AG04449 (cell line): ENCODE measurements at regions not wholly inside any gene's neighbourhood (a gene's known extent, or its start where the extent isn't known, plus 50 kb on each side); places are given as distances from the start of the nearest gene placed in this dataset.
"Not testable (repeated sequence)": the region's sequence is repeated elsewhere in the genome, so short reads cannot be mapped to it uniquely, and the experiment has no call there.

Source experiments
- CTCF ChIA-PET: fragments of 350-600 bp; formaldehyde crosslinking; extraction: SDS; loops from one replicate; lab custom pipeline; 2021; ENCODE audit warnings: antibody characterized with exemption; lab: Yijun Ruan, JAX
- POLR2A ChIA-PET: fragments of 400-600, 350-600 bp; formaldehyde crosslinking; extraction: SDS; loops from one replicate; lab custom pipeline; 2020; ENCODE audit warnings: antibody characterized with exemption, inconsistent platforms; lab: Yijun Ruan, JAX
- DNase-seq: peaks from one replicate; pipeline ENCODE4 v3.0.0-alpha.2; 2010; ENCODE audit warnings: low read depth, low spot score
- H3K4me3 ChIP-seq: 2 replicates; pipeline ENCODE4 v1.5.1; 2011; ENCODE audit warnings: low read depth, mild to moderate bottlenecking, control low read depth, low read length
- TF ChIP-seq, protein P1 (sequence below): IDR thresholded peaks from one replicate; pipeline ENCODE4 v1.5.1; 2011; ENCODE audit warnings: mild to moderate bottlenecking, moderate library complexity, low read length, control low read depth, inconsistent platforms; ENCODE audit not compliant: insufficient read depth; ENCODE audit errors: missing control alignments

DNA sequence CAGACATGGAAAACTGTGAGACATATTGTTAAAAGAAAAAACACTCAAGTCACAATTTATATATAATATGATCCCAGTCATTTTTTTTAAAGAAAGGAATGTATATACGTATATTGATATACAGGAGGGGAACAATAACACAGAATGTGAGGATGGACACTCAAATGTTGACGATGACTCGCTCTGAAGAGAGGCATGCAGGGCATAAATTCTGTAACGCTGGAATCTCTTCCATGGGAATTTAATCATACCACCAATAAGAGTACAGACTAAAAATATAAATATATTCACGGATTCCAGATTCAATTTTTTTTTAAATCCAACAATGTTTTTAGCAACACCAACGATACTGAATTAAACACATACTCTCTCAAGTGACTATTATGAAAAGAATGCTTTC lies 106.9 kb upstream of the CCDC28A start:
- POLR2A ChIA-PET: no interaction called here
- H3K4me3 ChIP-seq: no peak overlapping the region
- DNase-seq: peak; percentile 40
- TF ChIP-seq, protein P1, sequence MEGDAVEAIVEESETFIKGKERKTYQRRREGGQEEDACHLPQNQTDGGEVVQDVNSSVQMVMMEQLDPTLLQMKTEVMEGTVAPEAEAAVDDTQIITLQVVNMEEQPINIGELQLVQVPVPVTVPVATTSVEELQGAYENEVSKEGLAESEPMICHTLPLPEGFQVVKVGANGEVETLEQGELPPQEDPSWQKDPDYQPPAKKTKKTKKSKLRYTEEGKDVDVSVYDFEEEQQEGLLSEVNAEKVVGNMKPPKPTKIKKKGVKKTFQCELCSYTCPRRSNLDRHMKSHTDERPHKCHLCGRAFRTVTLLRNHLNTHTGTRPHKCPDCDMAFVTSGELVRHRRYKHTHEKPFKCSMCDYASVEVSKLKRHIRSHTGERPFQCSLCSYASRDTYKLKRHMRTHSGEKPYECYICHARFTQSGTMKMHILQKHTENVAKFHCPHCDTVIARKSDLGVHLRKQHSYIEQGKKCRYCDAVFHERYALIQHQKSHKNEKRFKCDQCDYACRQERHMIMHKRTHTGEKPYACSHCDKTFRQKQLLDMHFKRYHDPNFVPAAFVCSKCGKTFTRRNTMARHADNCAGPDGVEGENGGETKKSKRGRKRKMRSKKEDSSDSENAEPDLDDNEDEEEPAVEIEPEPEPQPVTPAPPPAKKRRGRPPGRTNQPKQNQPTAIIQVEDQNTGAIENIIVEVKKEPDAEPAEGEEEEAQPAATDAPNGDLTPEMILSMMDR: no peak
- CTCF ChIA-PET: interaction anchor here (1.6 to 1.7 kb wide), 2 partner anchors 25 to 76 kb away, joined by 4 to 6 read pairs; no protein-coding TSS in a partner anchor

DNA sequence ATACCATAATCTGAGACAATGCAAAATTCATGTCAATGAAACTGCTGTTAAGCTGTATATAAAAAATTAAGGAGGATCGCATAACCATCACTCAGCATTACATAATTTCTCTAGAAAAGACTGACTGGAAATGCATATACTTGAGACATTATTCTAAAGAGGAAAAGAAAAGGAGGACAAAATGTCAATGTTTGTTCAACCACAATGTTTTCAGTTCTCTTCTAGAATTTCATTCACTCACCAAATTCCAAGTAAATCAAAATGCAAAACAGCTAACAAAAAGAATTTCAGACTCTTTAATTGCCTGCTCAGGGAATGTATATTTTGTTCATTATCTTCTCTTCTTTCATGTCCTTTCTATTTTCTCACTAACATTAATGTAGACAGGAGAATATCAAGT lies 106.2 kb upstream of the CCDC28A start:
- TF ChIP-seq, protein P1: no peak
- no peak for DNase-seq
- ChIA-PET CTCF (interaction anchor here (1.6 to 1.7 kb wide), 2 partner anchors 24 to 77 kb away, joined by 4 to 6 read pairs; no protein-coding TSS in a partner anchor), POLR2A (no interaction called here)
- H3K4me3 ChIP-seq: no peak overlapping the region

DNA sequence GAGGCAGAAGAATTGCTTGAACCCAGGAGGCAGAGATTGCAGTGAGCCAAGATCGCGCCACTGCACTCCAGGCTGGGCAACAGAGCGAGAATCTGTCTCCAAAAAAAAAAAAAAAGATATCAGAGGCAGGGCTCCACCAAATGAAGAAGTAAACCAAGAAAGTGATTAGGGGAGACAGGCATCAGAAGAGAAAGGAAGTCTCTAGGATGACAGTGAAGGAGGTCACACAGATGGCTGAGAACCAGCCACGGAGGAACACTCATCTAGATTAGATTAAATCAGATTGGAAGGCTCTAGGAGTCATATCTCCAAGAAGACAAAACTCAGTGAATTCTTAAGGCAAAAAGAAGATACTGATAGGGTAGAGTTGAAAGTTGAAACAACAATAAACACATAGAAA lies 102.2 kb upstream of the CCDC28A start:
- POLR2A ChIA-PET: no interaction called here
- no peak for DNase-seq
- TF ChIP-seq, protein P1: no peak
- CTCF ChIA-PET: interaction anchor here (4.8 kb wide), 1 partner anchor 21 kb away, joined by 27 read pairs; no protein-coding TSS in a partner anchor
- H3K4me3 ChIP-seq: no peak overlapping the region

DNA sequence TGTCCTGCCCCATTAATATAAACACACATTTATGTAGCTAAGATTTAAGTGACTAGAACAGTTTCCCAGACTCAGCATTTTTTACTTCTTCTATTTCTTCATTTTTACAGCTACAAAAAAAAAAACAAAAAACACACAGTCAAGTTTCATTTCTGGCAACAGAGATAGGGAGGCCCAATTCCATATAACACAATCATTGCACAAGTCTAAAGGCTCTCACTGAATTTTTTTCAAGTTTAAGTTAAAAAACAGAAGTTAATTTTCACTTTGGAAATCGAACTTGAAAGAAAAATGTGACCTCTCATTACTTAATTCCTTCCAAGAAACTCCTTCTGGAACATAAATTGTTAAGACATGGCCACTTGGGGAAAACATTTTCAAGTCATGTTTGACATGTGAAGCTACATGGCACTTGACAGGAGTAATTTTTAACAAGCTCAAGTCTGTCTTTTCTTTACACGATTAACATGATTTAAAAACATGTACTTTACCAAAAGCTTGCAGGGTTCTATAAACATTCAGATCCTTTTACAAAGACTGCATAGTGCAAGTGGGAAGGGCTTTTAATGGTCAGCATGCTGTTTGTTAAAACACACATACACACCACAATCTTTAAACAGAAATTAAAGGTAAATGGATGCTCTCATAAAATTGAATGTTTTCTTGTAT lies 100.1 kb upstream of the CCDC28A start:
- no peak for DNase-seq
- POLR2A ChIA-PET: interaction anchor here (0.8 kb wide), 1 partner anchor 19 kb away, joined by 4 read pairs; no protein-coding TSS in a partner anchor
- TF ChIP-seq, protein P1: no peak
- CTCF ChIA-PET: interaction anchor here (1.3 to 4.8 kb wide), 3 partner anchors 8 to 92 kb away, joined by 3 to 27 read pairs (median 5); no protein-coding TSS in a partner anchor
- no peak overlapping the region for H3K4me3 ChIP-seq

DNA sequence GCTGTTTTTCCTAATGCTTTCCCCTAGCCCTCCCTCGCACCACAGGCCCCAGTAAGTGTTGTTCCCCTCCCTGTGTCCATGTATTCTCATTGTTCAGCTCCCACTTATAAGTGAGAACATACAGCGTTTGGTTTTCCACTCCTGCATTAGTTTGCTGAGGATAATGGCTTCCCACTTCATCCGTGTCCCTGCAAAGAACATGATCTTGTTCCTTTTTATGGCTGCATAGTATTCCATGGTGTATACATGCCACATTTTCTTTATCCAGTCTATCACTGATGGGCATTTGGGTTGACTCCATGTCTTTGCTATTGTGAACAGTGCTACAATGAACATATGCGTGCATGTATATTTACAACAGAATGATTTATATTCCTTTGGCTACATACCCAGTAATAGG lies 99.1 kb upstream of the CCDC28A start:
- CTCF ChIA-PET: interaction anchor here (1.9 to 4.8 kb wide), 2 partner anchors 9 to 18 kb away, joined by 5 to 27 read pairs; no protein-coding TSS in a partner anchor
- H3K4me3 ChIP-seq, POLR2A ChIA-PET, DNase-seq: not testable (repeated sequence)

DNA sequence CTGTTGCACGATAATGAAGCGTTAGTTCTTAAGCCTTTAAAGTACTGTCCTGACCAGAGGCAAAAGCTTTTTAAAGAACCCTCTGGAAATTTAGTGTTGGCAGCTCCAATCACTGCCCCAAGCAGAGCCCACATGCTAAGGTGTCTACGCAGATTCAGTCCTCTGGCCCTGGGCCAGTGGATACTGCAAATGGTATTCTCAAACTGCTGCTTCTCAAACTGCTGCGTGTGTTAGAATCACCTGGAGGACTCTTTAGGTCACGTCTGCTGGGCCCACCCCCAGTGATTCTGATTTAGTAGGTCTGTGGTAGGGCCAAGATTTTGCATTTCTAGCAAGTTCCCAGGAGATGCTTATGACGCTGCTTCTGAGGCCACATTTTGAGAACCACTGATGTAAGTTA lies 96.0 kb upstream of the CCDC28A start:
- H3K4me3 ChIP-seq: no peak overlapping the region
- ChIA-PET POLR2A (no interaction called here), CTCF (interaction anchor here (1.9 to 2.6 kb wide), 2 partner anchors 15 to 86 kb away, joined by 7 to 19 read pairs; no protein-coding TSS in a partner anchor)
- TF ChIP-seq, protein P1: no peak
- no peak for DNase-seq

DNA sequence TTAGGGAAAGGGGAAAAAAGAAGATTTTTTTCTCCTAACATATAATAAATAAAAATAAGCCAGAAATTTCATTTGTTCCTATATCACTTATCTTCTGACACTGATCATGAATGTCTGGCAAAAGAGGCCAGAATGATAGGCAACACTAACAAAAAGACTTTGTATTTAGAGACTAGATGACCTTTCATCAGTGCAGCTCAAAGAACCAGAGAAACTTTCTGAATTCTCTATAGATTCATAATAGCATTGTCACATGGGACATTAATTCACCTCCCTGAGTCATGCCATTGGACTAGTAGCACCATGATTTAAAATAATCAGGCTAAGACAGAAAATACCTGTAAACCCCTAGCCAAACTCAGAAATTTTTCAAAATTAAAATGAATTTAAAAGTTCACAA lies 95.4 kb upstream of the CCDC28A start:
- TF ChIP-seq, protein P1: no peak
- no peak for DNase-seq
- H3K4me3 ChIP-seq: no peak overlapping the region
- CTCF ChIA-PET: interaction anchor here (1.4 to 2.6 kb wide), 3 partner anchors 9 to 86 kb away, joined by 3 to 19 read pairs (median 7); no protein-coding TSS in a partner anchor
- POLR2A ChIA-PET: no interaction called here
